SU-DHL-6 (cell line): ENCODE measurements at regions not wholly inside any gene's neighbourhood (a gene's known extent, or its start where the extent isn't known, plus 50 kb on each side); places are given as distances from the start of the nearest gene placed in this dataset.

ENCODE experiments used
- H2AFZ ChIP-seq: fragments of 200-600 bp; sonication (generic); 2 replicates; pipeline ENCODE4 v1.6.1; 2014; ENCODE audit warnings: low read depth, mild to moderate bottlenecking, moderate library complexity, mixed read lengths, antibody characterized with exemption, low read length; ENCODE audit not compliant: severe bottlenecking
- H3F3A ChIP-seq: fragments of 200-600 bp; shearing (Covaris generic); 2 replicates; pipeline ENCODE4 v1.6.0; 2016; ENCODE audit warnings: antibody characterized with exemption, mild to moderate bottlenecking; ENCODE audit not compliant: insufficient read depth
- H3K27ac ChIP-seq: fragments of 200-600 bp; sonication (generic); 2 replicates; pipeline ENCODE4 v1.5.1; 2016; ENCODE audit warnings: low read depth, mild to moderate bottlenecking, low read length, moderate library complexity, mixed read lengths
- H3K27me3 ChIP-seq: fragments of 200-600 bp; sonication (generic), shearing (Covaris generic); 2 replicates; pipeline ENCODE4 v1.6.0; 2014; ENCODE audit warnings: mild to moderate bottlenecking, low read length
- H3K36me3 ChIP-seq: fragments of 200-600 bp; sonication (generic); 2 replicates; pipeline ENCODE4 v1.6.1; 2014; ENCODE audit warnings: mild to moderate bottlenecking, low read length, mixed read lengths
- H3K4me2 ChIP-seq: fragments of 300-600, 200-600 bp; shearing (Covaris generic), sonication (generic); 2 replicates; pipeline ENCODE4 v1.6.0; 2014; ENCODE audit warnings: low read length, low read depth, mild to moderate bottlenecking; ENCODE audit not compliant: poor library complexity, severe bottlenecking
- H3K4me3 ChIP-seq: fragments of 200-600 bp; sonication (generic); 2 replicates; pipeline ENCODE4 v1.5.1; 2014; ENCODE audit warnings: antibody characterized with exemption, low read length, mild to moderate bottlenecking, mixed read lengths; ENCODE audit not compliant: insufficient read depth, poor library complexity, severe bottlenecking
- H3K79me2 ChIP-seq: fragments of 200-600 bp; sonication (generic); 2 replicates; pipeline ENCODE4 v1.6.1; 2014; ENCODE audit warnings: mild to moderate bottlenecking, low read length, moderate library complexity; ENCODE audit not compliant: insufficient read depth
- H3K9ac ChIP-seq: fragments of 200-600 bp; sonication (generic); 2 replicates; pipeline ENCODE4 v1.7.0; 2014; ENCODE audit warnings: mild to moderate bottlenecking, low read length
- H3K9me2 ChIP-seq: fragments of 200-600 bp; sonication (generic); replicated peaks from 2 replicates; pipeline ENCODE4 v1.6.1; 2014; ENCODE audit warnings: low read length; ENCODE audit not compliant: insufficient read depth
- H3K9me3 ChIP-seq: fragments of 200-600 bp; sonication (generic); 2 replicates; pipeline ENCODE4 v1.6.1; 2014; ENCODE audit warnings: low read length, mixed read lengths; ENCODE audit not compliant: insufficient read depth
- H4K20me1 ChIP-seq: fragments of 200-600 bp; sonication (generic); 2 replicates; pipeline ENCODE4 v1.6.1; 2014; ENCODE audit warnings: low read depth, mild to moderate bottlenecking, antibody characterized with exemption, low read length, moderate library complexity, mixed read lengths
- CTCF ChIP-seq: fragments of 200-600 bp; sonication (generic); IDR thresholded peaks from one replicate; pipeline ENCODE4 v1.5.1; 2017; ENCODE audit warnings: antibody characterized with exemption, mild to moderate bottlenecking, low read length, moderate library complexity; ENCODE audit not compliant: insufficient read depth, poor library complexity, severe bottlenecking
- EZH2phosphoT487 ChIP-seq: fragments of 200-600 bp; sonication (generic), shearing (Covaris generic); conservative IDR thresholded peaks from 2 replicates; pipeline ENCODE4 v1.6.1; 2018; ENCODE audit warnings: mild to moderate bottlenecking, antibody characterized with exemption, low read length, moderate library complexity, mixed read lengths

DNA sequence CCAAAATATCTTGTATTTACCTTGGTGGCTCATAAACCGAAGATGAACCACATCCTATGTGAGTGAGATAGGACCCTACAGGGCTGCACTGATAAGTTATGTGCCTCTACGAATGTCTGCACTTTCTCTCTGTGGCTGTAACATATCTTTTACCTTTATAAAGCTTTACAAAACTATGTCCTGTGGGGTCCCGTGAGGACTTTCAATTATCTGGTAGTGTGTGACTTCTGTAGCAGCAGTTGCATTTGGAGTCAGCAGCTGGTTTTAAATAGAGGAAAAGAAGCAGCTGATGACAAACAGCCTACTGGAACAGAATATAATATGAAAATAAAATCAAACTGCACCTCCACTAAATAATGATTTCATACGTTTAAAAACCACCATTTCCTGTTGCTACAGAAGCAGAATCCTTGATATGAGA, 222.4 kb upstream of the GNAI1 start:
- Histone ChIP-seq H3K27me3 (no peaks in the 10 kb centered on the region; the same call in 1 of the 2 replicates), H3K36me3 (no peaks in the 10 kb centered on the region), H3K9ac (no peak overlapping the region), H3K27ac (no peak overlapping the region), H3F3A (no peaks in the 10 kb centered on the region), H3K9me2 (no peaks in the 10 kb centered on the region), H2AFZ (no peak overlapping the region), H3K4me2 (no peak overlapping the region), H3K79me2 (no peaks in the 10 kb centered on the region), H4K20me1 (no peaks in the 10 kb centered on the region), H3K4me3 (no peak overlapping the region), H3K9me3 (no peaks in the 10 kb centered on the region)
- TF ChIP-seq EZH2phosphoT487 = no peak
- no peak for TF ChIP-seq CTCF

DNA sequence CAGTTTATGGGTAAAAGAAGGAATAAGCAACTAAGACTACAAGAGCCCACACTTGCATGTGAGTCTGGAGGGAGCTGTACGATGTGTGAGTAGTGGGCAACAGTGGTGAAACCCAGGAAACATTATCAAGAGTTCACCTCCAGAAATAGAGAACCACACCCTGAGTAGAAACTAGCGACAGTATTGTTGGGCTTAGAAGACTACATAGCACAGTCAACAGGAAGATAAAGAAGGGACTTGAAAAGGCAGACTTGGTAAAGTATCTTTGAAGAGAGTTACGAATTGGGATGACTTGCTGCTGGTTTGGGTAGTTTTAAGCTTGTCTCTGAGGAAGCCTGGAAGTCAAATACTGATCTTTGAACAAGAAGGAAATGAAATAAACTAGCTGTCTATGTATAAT, 223.2 kb upstream of the GNAI1 start:
- Histone ChIP-seq H3K27ac (no peak overlapping the region), H3K79me2 (no peaks in the 10 kb centered on the region), H3K9me3 (no peaks in the 10 kb centered on the region), H4K20me1 (no peaks in the 10 kb centered on the region), H3K36me3 (no peaks in the 10 kb centered on the region), H3K9ac (no peak overlapping the region), H3K4me2 (no peak overlapping the region), H3K27me3 (no peaks in the 10 kb centered on the region; the same call in 1 of the 2 replicates), H2AFZ (no peak overlapping the region), H3K9me2 (no peaks in the 10 kb centered on the region), H3F3A (no peaks in the 10 kb centered on the region), H3K4me3 (no peak overlapping the region)
- no peak for TF ChIP-seq CTCF
- TF ChIP-seq EZH2phosphoT487 = no peak

GRCh38 chr7:79909176-79909575, 225.5 kb upstream of the GNAI1 start:
- H3K4me3 ChIP-seq = no peak overlapping the region
- no peaks in the 10 kb centered on the region for H4K20me1 ChIP-seq
- no peaks in the 10 kb centered on the region for H3K9me2 ChIP-seq
- TF ChIP-seq CTCF (no peak), EZH2phosphoT487 (no peak)
- no peak overlapping the region for H3K27ac ChIP-seq
- no peaks in the 10 kb centered on the region for H3K9me3 ChIP-seq
- H3K9ac ChIP-seq = no peak overlapping the region
- no peak overlapping the region for H3K4me2 ChIP-seq
- H3K79me2 ChIP-seq = no peaks in the 10 kb centered on the region
- H3K36me3 ChIP-seq = no peaks in the 10 kb centered on the region
- H3F3A ChIP-seq = no peaks in the 10 kb centered on the region
- H2AFZ ChIP-seq = no peak overlapping the region
- no peaks in the 10 kb centered on the region; the same call in 1 of the 2 replicates for H3K27me3 ChIP-seq

GRCh38 chr7:79897166-79897565, 237.5 kb upstream of the GNAI1 start:
- Histone ChIP-seq H3K9me2 (no peaks in the 10 kb centered on the region), H3K27ac (no peak overlapping the region), H3K4me3 (no peak overlapping the region), H3K9me3 (no peaks in the 10 kb centered on the region), H3F3A (no peaks in the 10 kb centered on the region), H3K4me2 (no peak overlapping the region), H3K27me3 (no peaks in the 10 kb centered on the region), H3K9ac (no peak overlapping the region), H3K36me3 (no peaks in the 10 kb centered on the region), H2AFZ (no peak overlapping the region), H4K20me1 (no peaks in the 10 kb centered on the region), H3K79me2 (no peaks in the 10 kb centered on the region)
- TF ChIP-seq CTCF = no peak
- TF ChIP-seq EZH2phosphoT487 = no peak
